ENCODE measurements at regions not wholly inside any gene's neighbourhood (a gene's known extent, or its start where the extent isn't known, plus 50 kb on each side); places are given as distances from the start of the nearest gene placed in this dataset.

DNA sequence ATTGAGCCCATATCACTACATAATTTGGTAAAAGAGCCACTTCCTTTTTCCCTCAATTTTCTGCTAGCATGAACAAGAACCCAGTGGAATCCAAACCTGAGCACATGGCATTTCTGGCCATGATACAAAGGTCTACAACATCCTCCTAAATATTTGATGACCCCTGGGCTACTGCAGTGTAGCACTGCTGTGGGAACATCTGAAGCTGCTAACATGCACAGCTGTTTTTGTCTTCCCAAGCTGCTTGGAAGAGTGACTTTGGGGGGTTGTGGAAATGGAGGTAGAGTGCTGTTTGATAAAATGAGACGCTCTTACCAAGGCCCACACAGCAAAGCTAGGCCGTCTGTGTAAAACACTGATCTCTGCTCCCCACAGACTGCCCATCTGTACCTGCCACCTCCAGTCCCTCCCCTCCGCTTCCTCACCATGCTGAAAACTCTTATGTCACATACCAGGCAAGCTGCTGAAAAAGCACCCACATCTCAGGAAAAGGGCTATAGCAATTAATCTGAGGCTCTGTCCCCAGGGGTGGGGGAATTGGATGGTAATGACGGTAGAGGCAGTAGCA, 197.2 kb upstream of the HNRNPA3 start:
- DNase-seq, result no peak
- in situ Hi-C loops (cut with MboI; ENCODE audit: low pct_unique_long_range_greater_than_20kb, low sequenced_read_pairs), result no loop called here

DNA sequence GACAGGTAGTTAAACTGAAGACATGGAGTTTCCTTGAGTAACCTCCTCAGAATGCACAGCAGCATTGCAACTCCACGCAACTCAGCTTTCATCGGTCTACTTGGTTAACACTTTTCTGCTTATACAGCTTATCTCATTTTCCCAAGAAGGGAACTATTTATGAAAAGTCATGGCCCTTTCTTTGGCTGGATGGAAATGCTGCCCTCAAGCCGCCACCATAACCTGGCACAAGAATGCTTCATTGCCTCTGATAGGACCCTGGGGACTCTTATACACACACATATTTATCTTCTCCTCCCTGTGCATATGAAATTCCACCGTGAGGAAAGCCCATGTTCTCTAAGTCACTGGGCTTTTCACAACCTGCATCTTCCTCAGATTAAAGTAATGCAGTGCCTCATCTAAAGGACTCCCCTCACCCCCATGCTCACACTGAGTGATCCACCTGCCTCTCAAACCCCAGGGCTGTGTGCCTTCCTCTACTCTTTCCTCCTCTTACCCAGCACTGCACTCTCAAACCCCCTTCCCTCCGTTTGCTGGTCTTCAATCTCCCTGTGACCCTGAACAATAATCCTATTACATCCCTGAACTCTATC, 192.0 kb upstream of the HNRNPA3 start:
- in situ Hi-C loops (cut with MboI; ENCODE audit: low pct_unique_long_range_greater_than_20kb, low sequenced_read_pairs), result no loop called here
- DNase-seq, result no peak

DNA sequence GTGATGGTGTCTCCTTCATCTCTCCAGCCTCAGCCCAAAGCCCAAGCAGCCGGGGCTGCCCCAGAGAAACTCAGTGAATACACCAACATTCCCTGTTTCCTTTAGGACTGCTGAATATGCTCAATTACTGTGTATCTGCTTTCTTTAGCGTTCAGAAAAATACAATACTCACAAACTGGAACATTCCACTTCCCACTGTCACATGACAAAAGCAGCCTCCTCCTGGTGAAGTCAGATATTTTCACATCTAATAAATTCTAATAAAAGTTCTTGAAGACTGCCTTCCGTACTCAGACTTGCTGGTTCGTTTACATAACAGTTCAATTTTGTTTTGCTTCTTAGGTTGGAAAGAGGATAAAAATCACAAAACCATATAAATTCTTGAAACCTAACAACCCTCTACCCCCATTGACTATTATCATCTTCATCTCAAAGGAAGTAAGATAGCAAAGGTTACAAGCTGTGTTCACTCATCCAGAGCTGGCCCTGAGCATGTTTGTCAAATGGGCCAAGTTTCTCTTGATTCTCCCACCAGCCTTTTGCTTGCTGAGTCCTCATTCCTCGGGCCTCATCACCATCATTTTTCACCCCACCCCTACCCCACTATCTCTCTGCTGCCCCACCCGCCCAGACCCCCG, 190.8 kb upstream of the HNRNPA3 start:
- DNase-seq, result no peak
- in situ Hi-C loops (cut with MboI; ENCODE audit: low pct_unique_long_range_greater_than_20kb, low sequenced_read_pairs), result no loop called here

DNA sequence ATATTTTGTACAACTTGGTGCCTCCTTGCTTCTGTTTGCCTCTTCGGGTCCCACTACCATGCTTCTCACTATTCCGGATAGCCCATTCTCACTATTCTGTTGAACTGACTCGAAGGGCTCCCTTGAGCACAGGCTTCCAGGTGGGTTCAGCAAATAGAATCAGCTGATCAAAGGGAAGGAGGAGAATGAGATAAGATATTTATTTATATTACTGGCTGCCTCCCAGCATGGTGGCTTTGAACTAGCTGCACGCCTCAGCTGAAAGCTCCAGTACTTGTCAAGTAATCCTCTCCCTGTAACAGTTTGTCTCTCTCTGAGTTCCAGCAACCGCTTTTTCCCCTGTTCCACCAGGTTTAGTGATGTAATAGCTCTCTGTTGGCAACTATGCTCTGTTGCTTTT, 187.8 kb upstream of the HNRNPA3 start:
- in situ Hi-C loops (cut with MboI; ENCODE audit: low pct_unique_long_range_greater_than_20kb, low sequenced_read_pairs), result no loop called here
- DNase-seq, result no peak

DNA sequence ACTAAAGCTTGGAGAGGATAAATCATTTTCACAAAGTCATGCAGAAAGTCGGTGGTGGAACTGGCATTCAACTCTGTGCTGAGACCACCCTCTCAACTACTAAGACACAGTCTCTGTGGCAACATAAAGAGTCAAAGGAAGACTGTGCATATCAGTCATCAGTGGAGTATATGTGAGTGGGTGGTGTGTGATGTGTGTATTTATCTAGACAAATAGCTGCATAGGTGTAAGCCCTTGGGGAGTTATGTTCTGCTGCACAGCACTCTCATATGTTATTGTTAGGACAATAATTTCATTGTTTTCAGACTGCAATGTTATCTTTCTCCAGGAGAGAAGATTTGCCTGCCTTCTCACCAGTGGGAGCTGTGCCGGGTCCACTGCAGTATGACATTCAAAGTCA, 186.3 kb upstream of the HNRNPA3 start:
- DNase-seq, result no peak
- in situ Hi-C loops (cut with MboI; ENCODE audit: low pct_unique_long_range_greater_than_20kb, low sequenced_read_pairs), result no loop called here

DNA sequence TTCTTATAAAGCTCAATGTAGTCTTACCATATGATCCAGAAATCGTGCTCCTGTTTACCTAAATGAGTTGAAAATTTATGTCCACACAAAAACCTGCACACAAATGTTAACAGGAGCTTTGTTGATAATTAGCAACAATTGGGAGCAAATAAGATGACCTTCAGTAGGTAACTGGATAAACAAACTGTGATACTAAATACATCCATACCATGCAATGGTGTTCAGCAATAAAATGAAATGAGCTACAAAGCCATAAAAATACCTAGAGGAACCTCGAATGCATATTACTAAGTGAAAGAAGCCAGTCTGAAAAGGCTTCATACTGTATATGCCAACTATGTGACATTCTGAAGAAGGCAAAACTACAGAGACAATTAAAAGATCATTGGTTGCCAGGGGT, 185.6 kb upstream of the HNRNPA3 start:
- no peak for DNase-seq
- in situ Hi-C loops (cut with MboI; ENCODE audit: low pct_unique_long_range_greater_than_20kb, low sequenced_read_pairs), result no loop called here

DNA sequence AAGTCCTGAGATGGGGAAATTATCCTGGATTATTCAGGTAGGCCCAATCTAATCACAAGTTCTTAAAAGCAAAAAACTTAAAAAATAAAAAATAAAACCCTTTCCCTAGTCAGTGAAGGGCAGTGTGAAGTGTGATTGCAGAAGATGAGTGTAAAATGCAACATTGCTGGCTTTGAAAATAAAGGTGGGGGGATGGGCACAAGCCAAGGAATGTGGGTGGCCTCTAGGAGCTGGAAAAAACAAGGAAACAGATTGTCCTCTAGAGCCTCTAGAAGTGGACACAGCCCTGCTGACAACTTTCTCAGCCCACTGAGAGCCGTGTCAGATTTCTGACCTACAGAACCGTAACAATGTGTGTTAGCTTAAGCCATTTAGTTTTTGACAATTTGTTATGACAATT, 184.3 kb upstream of the HNRNPA3 start:
- in situ Hi-C loops (cut with MboI; ENCODE audit: low pct_unique_long_range_greater_than_20kb, low sequenced_read_pairs), result no loop called here
- DNase-seq, result no peak

DNA sequence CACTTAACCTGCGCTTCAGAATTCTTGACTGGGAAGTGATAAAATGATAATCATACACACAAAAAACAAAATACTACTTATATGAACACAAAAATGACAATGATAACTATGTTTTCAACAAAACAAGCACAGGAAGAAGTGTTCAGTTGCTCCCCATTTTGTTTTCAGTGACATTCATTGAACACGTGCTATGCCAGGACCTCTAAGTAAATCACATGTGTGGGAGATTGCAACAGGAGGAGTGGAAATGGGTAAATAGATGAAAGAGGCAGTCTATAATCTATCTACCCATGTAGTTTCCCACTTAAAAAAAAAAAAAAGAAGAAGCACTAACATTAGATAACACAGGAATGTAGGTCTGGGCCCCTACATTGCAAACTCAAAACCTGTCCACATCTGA, 183.5 kb upstream of the HNRNPA3 start:
- in situ Hi-C loops (cut with MboI; ENCODE audit: low pct_unique_long_range_greater_than_20kb, low sequenced_read_pairs), result no loop called here

DNA sequence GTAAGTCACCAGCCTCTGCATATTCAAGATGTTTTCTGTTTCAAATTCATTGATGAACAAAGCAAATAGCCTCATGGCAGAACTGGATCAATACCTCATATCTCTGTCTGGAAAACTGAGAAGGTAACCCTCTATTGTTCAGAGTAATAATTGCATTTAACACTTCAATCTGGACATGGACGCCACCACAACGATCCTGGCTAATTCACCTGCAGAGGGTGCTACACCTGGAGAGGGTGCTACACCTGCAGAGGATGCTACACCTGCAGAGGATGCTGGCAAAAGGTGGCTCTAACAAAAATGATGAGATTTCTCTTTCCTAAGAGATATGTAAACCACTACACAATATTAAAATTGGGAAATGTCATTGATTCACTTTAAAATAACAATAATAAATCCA, 183.1 kb upstream of the HNRNPA3 start:
- no peak for DNase-seq
- in situ Hi-C loops (cut with MboI; ENCODE audit: low pct_unique_long_range_greater_than_20kb, low sequenced_read_pairs), result no loop called here

More for the DNA sequence above, 183.5 kb upstream of the HNRNPA3 start:
- DNase-seq, result no peak

DNA sequence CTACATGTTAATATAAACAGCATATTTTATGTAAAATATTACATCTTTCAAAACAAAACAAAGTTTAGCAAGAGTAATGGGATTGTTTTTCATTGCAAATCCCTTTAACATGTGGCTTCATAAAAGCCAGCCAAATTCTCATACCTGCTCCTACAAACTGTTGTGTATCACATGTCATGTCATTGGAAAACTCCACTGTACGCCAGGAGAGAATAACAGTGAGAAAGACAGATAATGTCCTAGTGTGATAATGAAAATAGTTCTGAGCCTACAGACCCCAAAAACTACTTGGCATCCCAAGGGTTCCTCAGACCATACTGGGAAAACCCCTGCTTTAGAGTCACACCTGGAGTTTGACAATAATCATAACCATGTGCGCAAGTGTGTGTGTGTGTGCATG, 182.7 kb upstream of the HNRNPA3 start:
- DNase-seq, result no peak
- in situ Hi-C loops (cut with MboI; ENCODE audit: low pct_unique_long_range_greater_than_20kb, low sequenced_read_pairs), result no loop called here

DNA sequence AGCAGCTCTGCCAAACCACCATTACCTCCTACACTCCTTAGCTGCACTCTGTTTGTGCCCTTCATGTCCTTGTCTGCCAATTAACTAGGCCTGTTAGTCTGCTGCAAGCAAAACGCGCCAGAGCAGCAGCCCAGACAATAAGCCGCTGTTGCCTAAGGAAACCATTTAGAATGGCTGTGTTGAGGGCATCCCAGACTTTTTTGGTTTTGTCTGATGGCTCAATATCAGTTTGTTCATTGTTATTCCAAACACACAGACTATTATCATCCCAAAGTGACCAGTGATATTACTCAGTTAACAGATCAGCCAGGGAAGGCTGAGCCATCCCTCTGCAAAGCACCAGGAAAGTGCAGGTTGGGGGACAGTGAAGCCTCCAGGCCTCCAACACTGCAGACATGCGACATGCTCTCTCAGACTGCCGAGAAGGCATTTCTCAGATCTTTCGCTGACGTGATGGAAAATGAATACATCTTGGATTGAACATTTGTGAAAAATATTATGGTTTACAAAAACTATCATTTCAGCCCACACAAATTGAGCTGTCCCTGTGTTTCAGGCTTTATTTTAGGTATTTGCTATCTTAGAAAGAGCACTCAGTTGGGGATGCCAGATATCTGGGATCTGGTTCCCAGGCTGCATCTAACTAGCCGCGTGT, 182.0 kb upstream of the HNRNPA3 start:
- no peak for DNase-seq

DNA sequence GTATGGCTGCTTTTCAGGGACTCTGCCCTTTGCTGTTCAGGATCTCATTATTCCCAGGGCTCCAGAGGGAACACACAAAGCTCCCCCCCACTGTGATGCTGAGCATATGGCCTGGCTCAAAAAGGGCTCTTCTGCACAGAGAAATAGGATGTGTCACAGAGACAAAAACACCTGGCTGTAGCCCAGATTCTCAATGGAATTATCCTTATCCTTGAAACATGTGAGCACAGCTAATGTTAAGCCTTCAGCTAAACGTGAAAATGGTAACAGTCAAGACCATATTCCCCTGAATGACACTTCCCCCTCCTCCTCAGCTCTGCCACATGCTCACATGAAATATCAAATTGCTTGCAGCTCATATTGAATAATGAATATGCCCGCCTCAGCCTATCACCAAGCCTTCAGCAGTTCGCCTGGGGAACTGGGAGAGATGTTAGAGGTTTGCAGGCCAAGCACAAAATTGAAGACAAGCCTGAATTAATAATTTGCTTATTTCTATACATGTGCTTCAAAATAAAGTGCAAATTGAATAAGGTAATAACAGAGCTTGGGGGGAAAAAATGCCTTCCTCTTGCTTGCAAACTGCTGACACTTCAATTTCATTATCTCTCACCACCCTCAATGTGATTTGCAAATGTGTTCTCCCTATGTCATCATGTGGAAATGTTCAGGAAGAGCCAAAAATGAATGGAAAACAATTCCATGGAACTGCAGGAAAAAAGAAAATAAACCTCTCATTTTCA, 181.0 kb upstream of the HNRNPA3 start:
- in situ Hi-C loops (cut with MboI; ENCODE audit: low pct_unique_long_range_greater_than_20kb, low sequenced_read_pairs), result no loop called here
- no peak for DNase-seq

More for the DNA sequence above, 182.0 kb upstream of the HNRNPA3 start:
- in situ Hi-C loops (cut with MboI; ENCODE audit: low pct_unique_long_range_greater_than_20kb, low sequenced_read_pairs), result no loop called here

DNA sequence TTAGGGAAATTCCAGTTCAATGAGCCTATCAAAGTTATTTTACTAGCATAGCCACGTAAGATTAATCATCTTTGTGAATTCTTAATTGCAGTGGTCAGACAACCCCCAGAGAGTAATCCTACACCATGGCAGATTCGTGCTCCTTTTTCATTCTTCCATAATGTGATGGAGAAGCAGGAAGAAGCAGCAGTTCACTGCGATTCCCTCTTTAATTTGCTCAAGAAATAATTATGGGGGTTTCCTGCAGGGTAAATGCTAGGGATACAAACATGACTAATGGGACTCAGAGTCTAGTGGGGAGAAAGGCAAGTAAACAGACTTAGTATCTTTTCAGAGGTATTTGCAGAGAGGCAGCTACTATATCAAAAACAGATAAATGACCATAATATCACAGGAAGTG, 175.8 kb upstream of the HNRNPA3 start:
- in situ Hi-C loops (cut with MboI; ENCODE audit: low pct_unique_long_range_greater_than_20kb, low sequenced_read_pairs), result no loop called here
- DNase-seq, result no peak

DNA sequence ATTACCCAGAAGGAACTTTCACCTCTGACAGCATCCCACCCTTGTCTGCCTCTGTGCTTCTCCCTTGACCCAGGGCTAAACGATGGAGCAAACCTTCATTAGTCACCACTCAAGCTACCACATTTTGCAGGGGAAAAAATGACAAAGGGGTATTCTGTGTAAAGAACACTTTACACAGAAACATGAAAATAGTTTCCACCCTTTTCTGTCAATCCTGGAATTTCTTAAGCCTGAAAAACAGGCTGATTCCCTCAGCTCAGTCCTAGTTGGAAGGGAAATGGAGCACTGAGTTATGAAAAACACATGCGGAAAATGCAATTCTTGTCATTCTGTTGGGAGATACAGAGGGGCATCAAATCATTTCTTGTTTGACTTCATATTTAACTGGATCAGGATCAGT, 175.0 kb upstream of the HNRNPA3 start:
- in situ Hi-C loops (cut with MboI; ENCODE audit: low pct_unique_long_range_greater_than_20kb, low sequenced_read_pairs), result no loop called here
- no peak for DNase-seq

DNA sequence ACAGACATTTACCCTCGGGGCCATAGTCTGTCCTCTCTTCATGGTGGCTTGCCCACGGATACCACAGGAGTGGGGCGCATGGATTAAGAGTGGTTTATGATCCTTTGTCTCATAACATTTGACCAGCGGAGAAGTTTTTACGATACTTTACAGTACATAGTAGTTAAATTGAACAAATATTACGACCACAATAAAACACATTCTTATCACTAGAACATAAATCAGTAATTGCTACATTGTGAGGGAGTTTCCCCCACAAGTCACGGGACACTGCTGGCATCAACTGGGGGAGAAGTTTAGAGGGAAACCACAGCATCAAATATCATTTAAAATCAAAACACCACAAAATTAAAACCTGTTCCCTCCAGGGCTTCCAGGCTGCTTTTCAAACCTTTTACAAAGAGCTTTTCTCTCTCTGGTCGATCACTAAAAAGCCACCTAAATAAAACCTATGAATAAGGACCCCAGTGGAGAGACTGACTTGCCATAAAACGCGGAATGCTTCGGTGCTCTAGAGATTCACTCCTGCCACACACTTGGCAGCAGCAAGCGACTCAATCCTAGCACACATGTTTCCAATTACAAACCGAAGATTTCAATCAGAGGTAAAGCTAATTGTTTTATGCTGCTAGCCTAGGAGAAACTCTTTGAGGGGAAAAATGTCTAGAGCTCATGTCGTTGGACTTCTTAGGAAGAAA, 173.7 kb upstream of the HNRNPA3 start:
- no peak for DNase-seq
- in situ Hi-C loops (cut with MboI; ENCODE audit: low pct_unique_long_range_greater_than_20kb, low sequenced_read_pairs), result no loop called here

DNA sequence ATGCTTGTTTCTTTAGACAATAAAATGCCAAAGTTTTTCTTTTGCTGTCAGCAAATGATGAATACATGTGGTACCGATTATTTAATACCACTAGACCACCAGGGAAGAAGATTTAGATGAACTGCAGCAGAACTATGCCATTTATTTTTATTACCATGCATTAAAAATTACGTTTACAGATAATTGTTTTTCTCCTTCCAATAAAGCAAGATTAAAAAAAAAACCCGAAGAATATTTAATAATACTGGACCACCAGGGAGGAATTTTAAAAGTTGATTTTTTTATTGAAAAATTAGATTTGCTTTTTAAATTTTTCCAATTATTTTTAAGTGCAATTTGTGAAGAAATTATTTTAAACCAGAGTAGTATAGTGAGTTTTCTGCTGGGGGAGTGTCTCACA, 170.3 kb upstream of the HNRNPA3 start:
- DNase-seq, result no peak
- in situ Hi-C loops (cut with MboI; ENCODE audit: low pct_unique_long_range_greater_than_20kb, low sequenced_read_pairs), result no loop called here

DNA sequence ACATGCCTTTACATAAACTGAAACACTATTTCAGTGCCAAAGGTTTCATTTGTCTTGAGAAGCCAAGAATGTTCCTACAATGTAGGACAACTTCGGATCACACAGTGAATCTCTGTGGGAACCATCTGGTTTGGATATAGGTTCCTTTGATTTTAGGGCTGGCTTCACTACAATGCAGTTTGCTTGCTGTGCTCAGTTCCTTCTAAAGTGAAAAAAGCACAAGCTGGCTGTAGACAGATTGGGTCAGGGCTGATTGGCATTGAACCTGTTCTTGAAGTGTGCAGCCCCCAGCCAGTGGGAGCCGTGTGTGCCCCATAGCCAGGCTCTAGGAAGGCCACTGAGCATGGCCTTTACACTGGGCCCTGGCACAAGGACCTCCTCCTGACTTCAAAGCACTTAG, 167.9 kb upstream of the HNRNPA3 start:
- no peak for DNase-seq
- in situ Hi-C loops (cut with MboI; ENCODE audit: low pct_unique_long_range_greater_than_20kb, low sequenced_read_pairs), result no loop called here

DNA sequence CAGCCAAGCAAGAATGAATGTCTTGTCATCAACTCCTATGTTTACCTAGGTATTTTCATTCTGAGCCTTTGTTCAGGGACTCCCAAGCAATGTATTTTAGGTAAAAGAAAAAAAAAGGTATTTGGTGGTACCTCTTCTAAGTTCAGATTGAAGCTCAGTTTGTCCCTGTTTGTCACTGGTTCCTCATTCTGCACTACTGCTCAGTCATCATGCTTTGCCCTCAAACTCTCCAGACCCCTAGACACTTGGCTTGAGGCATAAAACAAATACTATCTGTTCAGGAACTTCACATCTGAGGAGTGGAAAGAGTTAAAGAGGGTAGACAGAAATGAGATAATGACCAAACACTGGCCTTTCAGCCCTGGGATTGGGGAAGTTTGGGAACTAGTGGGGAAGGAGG, 163.6 kb upstream of the HNRNPA3 start:
- in situ Hi-C loops (cut with MboI; ENCODE audit: low pct_unique_long_range_greater_than_20kb, low sequenced_read_pairs), result no loop called here
- DNase-seq, result no peak

DNA sequence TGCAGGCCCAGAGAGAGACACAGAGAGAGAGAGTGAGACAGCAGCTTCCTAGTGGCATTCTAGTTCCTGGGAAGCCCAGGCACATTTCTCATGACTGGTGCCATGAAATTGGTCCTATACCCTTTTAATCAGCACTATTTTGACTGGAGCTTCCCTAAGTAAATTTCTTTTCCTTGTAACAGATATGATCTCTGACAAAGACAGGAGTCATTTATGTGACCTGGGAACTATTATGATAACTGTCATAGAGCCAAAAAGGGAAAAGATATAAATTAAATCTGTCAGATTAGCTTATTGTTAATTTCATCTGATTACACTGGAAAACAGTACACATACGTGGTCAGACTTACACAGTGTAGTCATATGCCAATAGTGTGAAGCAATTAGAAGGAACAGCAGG, 161.3 kb upstream of the HNRNPA3 start:
- DNase-seq, result no peak
- in situ Hi-C loops (cut with MboI; ENCODE audit: low pct_unique_long_range_greater_than_20kb, low sequenced_read_pairs), result no loop called here
